Esophagus squamous epithelium (tissue), 4 donors: ENCODE measurements at regions not wholly inside any gene's neighbourhood (a gene's known extent, or its start where the extent isn't known, plus 50 kb on each side); places are given as distances from the start of the nearest gene placed in this dataset.

Source experiments
- POLR2A ChIP-seq, 4 donors: fragments of 450-650 bp; IDR thresholded peaks; one replicate each; pipeline ENCODE4 v1.6.1; 2017; ENCODE audit warnings: antibody characterized with exemption in 4 of 4, mild to moderate bottlenecking in 4 of 4, moderate library complexity in 3 of 4
- TF ChIP-seq, protein P1 (sequence below), 6 experiments: fragments of 450-650 bp in 4 of 6; fragments of 200-600 bp in 2 of 6; sonication (generic) in 2 of 6; IDR thresholded peaks; one replicate each; pipeline ENCODE4 v1.5.1; 2016 to 2019; ENCODE audit warnings: antibody characterized with exemption in 6 of 6, mild to moderate bottlenecking in 4 of 6, moderate library complexity in 4 of 6

DNA sequence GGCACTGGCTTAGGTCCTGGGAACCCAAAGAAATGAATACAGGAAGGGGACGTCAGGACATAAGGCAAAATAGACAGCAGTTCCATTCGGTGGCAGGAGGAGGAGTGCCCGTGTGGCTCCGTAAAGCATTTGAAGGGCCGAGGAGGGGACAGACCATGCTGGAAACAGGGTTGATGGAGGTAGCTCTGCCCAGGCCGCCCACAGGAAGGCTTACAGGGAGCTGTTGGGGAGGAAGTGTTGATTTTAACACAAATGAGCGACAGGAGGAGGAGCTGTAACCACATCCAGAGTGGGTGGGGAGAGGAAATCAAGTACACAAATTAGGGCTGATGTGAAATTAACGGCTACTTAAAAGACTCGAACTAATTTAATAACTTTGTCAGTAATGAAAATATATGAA is 54.6 kb downstream of the RBFOX3 start:
- TF ChIP-seq, protein P1, sequence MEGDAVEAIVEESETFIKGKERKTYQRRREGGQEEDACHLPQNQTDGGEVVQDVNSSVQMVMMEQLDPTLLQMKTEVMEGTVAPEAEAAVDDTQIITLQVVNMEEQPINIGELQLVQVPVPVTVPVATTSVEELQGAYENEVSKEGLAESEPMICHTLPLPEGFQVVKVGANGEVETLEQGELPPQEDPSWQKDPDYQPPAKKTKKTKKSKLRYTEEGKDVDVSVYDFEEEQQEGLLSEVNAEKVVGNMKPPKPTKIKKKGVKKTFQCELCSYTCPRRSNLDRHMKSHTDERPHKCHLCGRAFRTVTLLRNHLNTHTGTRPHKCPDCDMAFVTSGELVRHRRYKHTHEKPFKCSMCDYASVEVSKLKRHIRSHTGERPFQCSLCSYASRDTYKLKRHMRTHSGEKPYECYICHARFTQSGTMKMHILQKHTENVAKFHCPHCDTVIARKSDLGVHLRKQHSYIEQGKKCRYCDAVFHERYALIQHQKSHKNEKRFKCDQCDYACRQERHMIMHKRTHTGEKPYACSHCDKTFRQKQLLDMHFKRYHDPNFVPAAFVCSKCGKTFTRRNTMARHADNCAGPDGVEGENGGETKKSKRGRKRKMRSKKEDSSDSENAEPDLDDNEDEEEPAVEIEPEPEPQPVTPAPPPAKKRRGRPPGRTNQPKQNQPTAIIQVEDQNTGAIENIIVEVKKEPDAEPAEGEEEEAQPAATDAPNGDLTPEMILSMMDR (IDR thresholded peaks at IDR 0.05): no peak
- TF ChIP-seq POLR2A (IDR thresholded peaks at IDR 0.05): no peak
